ENCODE measurements at regions not wholly inside any gene's neighbourhood (a gene's known extent, or its start where the extent isn't known, plus 50 kb on each side); places are given as distances from the start of the nearest gene placed in this dataset.
"Not testable (repeated sequence)": the region's sequence is repeated elsewhere in the genome, so short reads cannot be mapped to it uniquely, and the experiment has no call there.

DNA sequence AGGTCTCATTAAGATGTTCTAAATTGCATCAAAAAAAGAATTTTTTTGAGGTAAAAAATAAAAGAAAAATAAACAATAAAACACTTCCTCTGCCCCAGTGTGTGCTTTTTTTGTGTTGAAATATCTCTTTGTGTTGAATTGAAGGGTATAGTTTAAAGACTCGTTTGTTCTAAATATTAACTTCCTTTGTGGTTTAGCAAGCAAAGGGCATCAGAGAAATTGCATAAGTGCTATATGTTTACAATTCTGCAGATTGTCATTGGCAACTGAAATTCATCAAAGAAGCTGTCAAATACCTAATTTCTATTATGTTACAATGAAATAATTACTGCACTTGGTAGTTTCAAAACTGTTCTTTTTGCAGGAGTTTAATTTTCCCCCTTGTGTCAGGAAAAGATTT is 260.5 kb downstream of the DKK2 start:
- no peak for ATAC-seq
- no peaks in the 10 kb centered on the region for H3K4me1 ChIP-seq (ENCODE audit: control insufficient read depth, insufficient read depth, low read length)
- BruUV-seq (replicated peaks): no TSS peak
- CTCF ChIA-PET: no interaction called here
- no peak for DNase-seq (ENCODE audit: low read depth, low spot score)
- no peaks in the 10 kb centered on the region for H3K9me3 ChIP-seq (ENCODE audit: control insufficient read depth, insufficient read depth, low read depth, low read length)
- no peak overlapping the region for H3K27ac ChIP-seq (ENCODE audit: low read length)
- POLR2A ChIA-PET: no interaction called here
- no peak overlapping the region for H3K4me3 ChIP-seq (ENCODE audit: low read depth in 2 of 2, low read length in 2 of 2)
- in situ Hi-C loops (cut with HindIII; ENCODE audit: low pct_unique_long_range_greater_than_20kb, low sequenced_read_pairs) (no loop called here), intact Hi-C loops (cut with micrococcal nuclease; ENCODE audit: unreplicated experiment) (no loop called here)
- TF ChIP-seq, protein P1, sequence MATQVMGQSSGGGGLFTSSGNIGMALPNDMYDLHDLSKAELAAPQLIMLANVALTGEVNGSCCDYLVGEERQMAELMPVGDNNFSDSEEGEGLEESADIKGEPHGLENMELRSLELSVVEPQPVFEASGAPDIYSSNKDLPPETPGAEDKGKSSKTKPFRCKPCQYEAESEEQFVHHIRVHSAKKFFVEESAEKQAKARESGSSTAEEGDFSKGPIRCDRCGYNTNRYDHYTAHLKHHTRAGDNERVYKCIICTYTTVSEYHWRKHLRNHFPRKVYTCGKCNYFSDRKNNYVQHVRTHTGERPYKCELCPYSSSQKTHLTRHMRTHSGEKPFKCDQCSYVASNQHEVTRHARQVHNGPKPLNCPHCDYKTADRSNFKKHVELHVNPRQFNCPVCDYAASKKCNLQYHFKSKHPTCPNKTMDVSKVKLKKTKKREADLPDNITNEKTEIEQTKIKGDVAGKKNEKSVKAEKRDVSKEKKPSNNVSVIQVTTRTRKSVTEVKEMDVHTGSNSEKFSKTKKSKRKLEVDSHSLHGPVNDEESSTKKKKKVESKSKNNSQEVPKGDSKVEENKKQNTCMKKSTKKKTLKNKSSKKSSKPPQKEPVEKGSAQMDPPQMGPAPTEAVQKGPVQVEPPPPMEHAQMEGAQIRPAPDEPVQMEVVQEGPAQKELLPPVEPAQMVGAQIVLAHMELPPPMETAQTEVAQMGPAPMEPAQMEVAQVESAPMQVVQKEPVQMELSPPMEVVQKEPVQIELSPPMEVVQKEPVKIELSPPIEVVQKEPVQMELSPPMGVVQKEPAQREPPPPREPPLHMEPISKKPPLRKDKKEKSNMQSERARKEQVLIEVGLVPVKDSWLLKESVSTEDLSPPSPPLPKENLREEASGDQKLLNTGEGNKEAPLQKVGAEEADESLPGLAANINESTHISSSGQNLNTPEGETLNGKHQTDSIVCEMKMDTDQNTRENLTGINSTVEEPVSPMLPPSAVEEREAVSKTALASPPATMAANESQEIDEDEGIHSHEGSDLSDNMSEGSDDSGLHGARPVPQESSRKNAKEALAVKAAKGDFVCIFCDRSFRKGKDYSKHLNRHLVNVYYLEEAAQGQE (IDR thresholded peaks at IDR 0.05; ENCODE audit: insufficient read depth in 1 of 2, low read depth in 2 of 2, low read length in 1 of 2): no peak
- TF ChIP-seq SIN3A (IDR thresholded peaks at IDR 0.05; ENCODE audit: borderline replicate concordance, insufficient read depth, low read depth, low read length) (no peak), TCF7L2 (IDR thresholded peaks at IDR 0.05; ENCODE audit: low read depth, low read length) (no peak), POLR2AphosphoS5 (IDR thresholded peaks at IDR 0.05; ENCODE audit: low read depth, low read length) (no peak)
- TF ChIP-seq, protein P2, sequence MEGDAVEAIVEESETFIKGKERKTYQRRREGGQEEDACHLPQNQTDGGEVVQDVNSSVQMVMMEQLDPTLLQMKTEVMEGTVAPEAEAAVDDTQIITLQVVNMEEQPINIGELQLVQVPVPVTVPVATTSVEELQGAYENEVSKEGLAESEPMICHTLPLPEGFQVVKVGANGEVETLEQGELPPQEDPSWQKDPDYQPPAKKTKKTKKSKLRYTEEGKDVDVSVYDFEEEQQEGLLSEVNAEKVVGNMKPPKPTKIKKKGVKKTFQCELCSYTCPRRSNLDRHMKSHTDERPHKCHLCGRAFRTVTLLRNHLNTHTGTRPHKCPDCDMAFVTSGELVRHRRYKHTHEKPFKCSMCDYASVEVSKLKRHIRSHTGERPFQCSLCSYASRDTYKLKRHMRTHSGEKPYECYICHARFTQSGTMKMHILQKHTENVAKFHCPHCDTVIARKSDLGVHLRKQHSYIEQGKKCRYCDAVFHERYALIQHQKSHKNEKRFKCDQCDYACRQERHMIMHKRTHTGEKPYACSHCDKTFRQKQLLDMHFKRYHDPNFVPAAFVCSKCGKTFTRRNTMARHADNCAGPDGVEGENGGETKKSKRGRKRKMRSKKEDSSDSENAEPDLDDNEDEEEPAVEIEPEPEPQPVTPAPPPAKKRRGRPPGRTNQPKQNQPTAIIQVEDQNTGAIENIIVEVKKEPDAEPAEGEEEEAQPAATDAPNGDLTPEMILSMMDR (IDR thresholded peaks at IDR 0.05): no peak
- no peaks in the 10 kb centered on the region for H3K36me3 ChIP-seq (ENCODE audit: control insufficient read depth, insufficient read depth, low read length)
- no peaks in the 10 kb centered on the region for H3K27me3 ChIP-seq (ENCODE audit: control insufficient read depth, insufficient read depth, low read length)

DNA sequence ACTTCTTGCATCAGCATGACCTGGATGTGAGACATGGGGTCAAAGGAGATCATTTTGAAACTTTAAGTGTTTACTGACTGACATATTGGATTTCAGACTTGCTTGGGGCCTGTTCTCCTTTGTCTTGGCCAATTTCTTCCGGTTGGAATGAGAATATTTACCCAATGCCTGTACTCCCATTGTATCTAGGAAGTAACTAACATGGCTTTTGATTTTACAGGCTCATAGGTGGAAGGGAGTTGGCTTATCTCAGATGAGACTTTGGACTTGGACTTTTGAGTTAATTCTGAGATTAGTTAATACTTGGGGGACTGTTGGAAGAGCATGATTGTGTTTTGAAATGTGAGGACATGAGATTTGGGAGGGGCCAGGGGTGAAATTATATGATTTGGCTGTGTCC is 262.1 kb downstream of the DKK2 start:
- H3K4me3 ChIP-seq (ENCODE audit: low read depth in 2 of 2, low read length in 2 of 2); CTCF ChIA-PET; intact Hi-C loops (cut with micrococcal nuclease; ENCODE audit: unreplicated experiment); DNase-seq (ENCODE audit: low read depth, low spot score); H3K4me1 ChIP-seq (ENCODE audit: control insufficient read depth, insufficient read depth, low read length); ATAC-seq; H3K27me3 ChIP-seq (ENCODE audit: control insufficient read depth, insufficient read depth, low read length); BruUV-seq (replicated peaks); H3K9me3 ChIP-seq (ENCODE audit: control insufficient read depth, insufficient read depth, low read depth, low read length); H3K27ac ChIP-seq (ENCODE audit: low read length); in situ Hi-C loops (cut with HindIII; ENCODE audit: low pct_unique_long_range_greater_than_20kb, low sequenced_read_pairs); POLR2A ChIA-PET; H3K36me3 ChIP-seq (ENCODE audit: control insufficient read depth, insufficient read depth, low read length): not testable (repeated sequence)

- no peak for TF ChIP-seq TCF7L2 (IDR thresholded peaks at IDR 0.05; ENCODE audit: low read depth, low read length)
- TF ChIP-seq, protein P1 (IDR thresholded peaks at IDR 0.05; ENCODE audit: insufficient read depth in 1 of 2, low read depth in 2 of 2, low read length in 1 of 2): no peak
- TF ChIP-seq SIN3A (IDR thresholded peaks at IDR 0.05; ENCODE audit: borderline replicate concordance, insufficient read depth, low read depth, low read length): no peak
- TF ChIP-seq, protein P2 (IDR thresholded peaks at IDR 0.05): no peak
- TF ChIP-seq POLR2AphosphoS5 (IDR thresholded peaks at IDR 0.05; ENCODE audit: low read depth, low read length): no peak
- H3K36me3 ChIP-seq (ENCODE audit: control insufficient read depth, insufficient read depth, low read length): no peaks in the 10 kb centered on the region
- H3K27ac ChIP-seq (ENCODE audit: low read length): no peak overlapping the region
- intact Hi-C loops (cut with micrococcal nuclease; ENCODE audit: unreplicated experiment): no loop called here
- H3K4me3 ChIP-seq (ENCODE audit: low read depth in 2 of 2, low read length in 2 of 2): no peak overlapping the region
- no peaks in the 10 kb centered on the region for H3K4me1 ChIP-seq (ENCODE audit: control insufficient read depth, insufficient read depth, low read length)
- CTCF ChIA-PET: no interaction called here
- no TSS peak for BruUV-seq (replicated peaks)
- in situ Hi-C loops (cut with HindIII; ENCODE audit: low pct_unique_long_range_greater_than_20kb, low sequenced_read_pairs): no loop called here
- POLR2A ChIA-PET: no interaction called here
- no peaks in the 10 kb centered on the region for H3K27me3 ChIP-seq (ENCODE audit: control insufficient read depth, insufficient read depth, low read length)
- ATAC-seq: no peak
- no peaks in the 10 kb centered on the region for H3K9me3 ChIP-seq (ENCODE audit: control insufficient read depth, insufficient read depth, low read depth, low read length)
- no peak for DNase-seq (ENCODE audit: low read depth, low spot score)
Observed at GRCh38 chr4:106773076-106773905, 262.8 kb downstream of the DKK2 start.

Data from Panc1 (cell line).